ENCODE measurements at regions not wholly inside any gene's neighbourhood (a gene's known extent, or its start where the extent isn't known, plus 50 kb on each side); places are given as distances from the start of the nearest gene placed in this dataset.

- TF ChIP-seq GATA3 (IDR thresholded peaks at IDR 0.05; ENCODE audit: low read depth, low read length): no peak
- no peak for TF ChIP-seq GATA2 (IDR thresholded peaks at IDR 0.05; ENCODE audit: low read depth, low read length)
Observed at GRCh38 chr16:55078153-55078552, 147.5 kb downstream of the IRX5 start.

Measured in SH-SY5Y (cell line).